ENCODE measurements at regions not wholly inside any gene's neighbourhood (a gene's known extent, or its start where the extent isn't known, plus 50 kb on each side); places are given as distances from the start of the nearest gene placed in this dataset.

DNA sequence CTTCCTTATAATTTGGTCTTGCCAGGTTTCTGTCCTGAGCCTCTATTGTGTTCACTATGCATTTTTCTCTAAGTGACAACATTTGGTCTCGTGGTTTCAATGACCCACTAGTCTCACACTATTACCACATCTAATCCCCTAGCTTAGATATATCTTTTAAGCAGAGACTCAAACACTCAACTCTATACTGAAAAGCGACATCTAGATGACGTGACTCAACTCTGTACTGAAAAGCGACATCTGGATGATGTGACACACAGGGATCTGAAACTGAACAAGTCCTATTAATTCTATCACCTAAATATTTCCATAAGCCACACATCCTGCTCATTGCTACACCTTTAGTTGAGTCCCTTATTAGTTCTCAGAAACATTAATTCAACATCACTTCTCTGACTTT, 141.7 kb upstream of the MBNL1 start:
- H3K4me3 ChIP-seq, result no peak overlapping the region
- no peaks in the 10 kb centered on the region for H3K36me3 ChIP-seq
- TF ChIP-seq, protein P1, sequence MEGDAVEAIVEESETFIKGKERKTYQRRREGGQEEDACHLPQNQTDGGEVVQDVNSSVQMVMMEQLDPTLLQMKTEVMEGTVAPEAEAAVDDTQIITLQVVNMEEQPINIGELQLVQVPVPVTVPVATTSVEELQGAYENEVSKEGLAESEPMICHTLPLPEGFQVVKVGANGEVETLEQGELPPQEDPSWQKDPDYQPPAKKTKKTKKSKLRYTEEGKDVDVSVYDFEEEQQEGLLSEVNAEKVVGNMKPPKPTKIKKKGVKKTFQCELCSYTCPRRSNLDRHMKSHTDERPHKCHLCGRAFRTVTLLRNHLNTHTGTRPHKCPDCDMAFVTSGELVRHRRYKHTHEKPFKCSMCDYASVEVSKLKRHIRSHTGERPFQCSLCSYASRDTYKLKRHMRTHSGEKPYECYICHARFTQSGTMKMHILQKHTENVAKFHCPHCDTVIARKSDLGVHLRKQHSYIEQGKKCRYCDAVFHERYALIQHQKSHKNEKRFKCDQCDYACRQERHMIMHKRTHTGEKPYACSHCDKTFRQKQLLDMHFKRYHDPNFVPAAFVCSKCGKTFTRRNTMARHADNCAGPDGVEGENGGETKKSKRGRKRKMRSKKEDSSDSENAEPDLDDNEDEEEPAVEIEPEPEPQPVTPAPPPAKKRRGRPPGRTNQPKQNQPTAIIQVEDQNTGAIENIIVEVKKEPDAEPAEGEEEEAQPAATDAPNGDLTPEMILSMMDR (IDR thresholded peaks at IDR 0.05), result no peak
- ATAC-seq (ENCODE audit: insufficient number of reproducible peaks, low FRiP score, low read depth) (no peak), DNase-seq (ENCODE audit: low spot score) (no peak)
- H3K27me3 ChIP-seq (replicated peaks; ENCODE audit: insufficient read depth), result no peaks in the 10 kb centered on the region
- H3K9me3 ChIP-seq, result no peaks in the 10 kb centered on the region
- peaks cover 0 to 15% of the 10 kb centered on the region in 2 donors for H3K4me1 ChIP-seq (ENCODE audit: control insufficient read depth in 1 of 2, low read depth in 2 of 2)
- no peak overlapping the region for H3K27ac ChIP-seq

GRCh38 chr3:152128356-152128755, 140.4 kb upstream of the MBNL1 start:
- Histone ChIP-seq H3K27ac (no peak overlapping the region), H3K4me1 (ENCODE audit: control insufficient read depth in 1 of 2, low read depth in 2 of 2) (peaks cover 0 to 11% of the 10 kb centered on the region in 2 donors), H3K4me3 (no peak overlapping the region), H3K27me3 (replicated peaks; ENCODE audit: insufficient read depth) (no peaks in the 10 kb centered on the region), H3K36me3 (no peaks in the 10 kb centered on the region), H3K9me3 (no peaks in the 10 kb centered on the region)
- ATAC-seq (ENCODE audit: insufficient number of reproducible peaks, low FRiP score, low read depth) (no peak), DNase-seq (ENCODE audit: low spot score) (no peak)
- TF ChIP-seq, protein P1 (IDR thresholded peaks at IDR 0.05), result no peak

- TF ChIP-seq, protein P1 (IDR thresholded peaks at IDR 0.05), result no peak
- DNase-seq (ENCODE audit: low spot score), result no peak
- no peaks in the 10 kb centered on the region for H3K36me3 ChIP-seq
- no peaks in the 10 kb centered on the region for H3K9me3 ChIP-seq
- no peak overlapping the region for H3K27ac ChIP-seq
- peaks cover 0 to 20% of the 10 kb centered on the region in 2 donors for H3K4me1 ChIP-seq (ENCODE audit: control insufficient read depth in 1 of 2, low read depth in 2 of 2)
- no peak for ATAC-seq (ENCODE audit: insufficient number of reproducible peaks, low FRiP score, low read depth)
- H3K4me3 ChIP-seq, result no peak overlapping the region
- no peaks in the 10 kb centered on the region for H3K27me3 ChIP-seq (replicated peaks; ENCODE audit: insufficient read depth)
Measured at GRCh38 chr3:152139651-152140050, 129.1 kb upstream of the MBNL1 start.

- Histone ChIP-seq H3K4me3 (no peak overlapping the region), H3K4me1 (ENCODE audit: control insufficient read depth in 1 of 2, low read depth in 2 of 2) (peaks cover 0 to 51% of the 10 kb centered on the region in 2 donors), H3K27ac (peak overlapping the region; percentile 9 to 10), H3K27me3 (replicated peaks; ENCODE audit: insufficient read depth) (no peaks in the 10 kb centered on the region), H3K36me3 (no peaks in the 10 kb centered on the region), H3K9me3 (no peaks in the 10 kb centered on the region)
- ATAC-seq (ENCODE audit: insufficient number of reproducible peaks, low FRiP score, low read depth), result no peak
- TF ChIP-seq, protein P1 (IDR thresholded peaks at IDR 0.05), result no peak
- DNase-seq (ENCODE audit: low spot score), result no peak
Measured at GRCh38 chr3:152146461-152146860, 122.3 kb upstream of the MBNL1 start.

DNA sequence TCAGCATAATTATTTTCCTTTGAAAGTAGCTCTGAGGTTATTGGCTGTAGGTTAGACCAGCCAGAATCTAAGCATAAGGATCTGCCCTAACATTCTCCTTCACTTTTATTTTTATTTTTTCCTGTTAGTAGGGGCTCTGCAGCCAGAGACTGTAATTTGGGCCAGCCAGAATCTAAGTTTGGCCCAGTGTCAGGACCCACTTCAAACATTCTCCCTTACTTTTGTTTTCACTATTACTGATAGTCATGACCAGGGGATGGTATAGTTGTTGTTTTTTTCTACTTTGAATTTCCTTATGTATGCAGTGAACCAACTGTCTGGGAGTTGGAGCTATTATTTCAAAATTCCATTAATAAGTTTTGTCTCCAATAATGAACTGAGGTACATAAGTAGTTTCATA, 121.0 kb upstream of the MBNL1 start:
- Histone ChIP-seq H3K27me3 (replicated peaks; ENCODE audit: insufficient read depth) (no peaks in the 10 kb centered on the region), H3K9me3 (no peaks in the 10 kb centered on the region), H3K4me3 (peak overlapping the region; percentile 19), H3K27ac (peak overlapping the region; percentile 56 to 57), H3K4me1 (ENCODE audit: control insufficient read depth in 1 of 2, low read depth in 2 of 2) (peaks cover 0 to 56% of the 10 kb centered on the region in 2 donors), H3K36me3 (no peaks in the 10 kb centered on the region)
- DNase-seq (ENCODE audit: low spot score), result no peak
- ATAC-seq (ENCODE audit: insufficient number of reproducible peaks, low FRiP score, low read depth), result no peak
- TF ChIP-seq, protein P1 (IDR thresholded peaks at IDR 0.05), result no peak
